ENCODE measurements at regions not wholly inside any gene's neighbourhood (a gene's known extent, or its start where the extent isn't known, plus 50 kb on each side); places are given as distances from the start of the nearest gene placed in this dataset.

DNA sequence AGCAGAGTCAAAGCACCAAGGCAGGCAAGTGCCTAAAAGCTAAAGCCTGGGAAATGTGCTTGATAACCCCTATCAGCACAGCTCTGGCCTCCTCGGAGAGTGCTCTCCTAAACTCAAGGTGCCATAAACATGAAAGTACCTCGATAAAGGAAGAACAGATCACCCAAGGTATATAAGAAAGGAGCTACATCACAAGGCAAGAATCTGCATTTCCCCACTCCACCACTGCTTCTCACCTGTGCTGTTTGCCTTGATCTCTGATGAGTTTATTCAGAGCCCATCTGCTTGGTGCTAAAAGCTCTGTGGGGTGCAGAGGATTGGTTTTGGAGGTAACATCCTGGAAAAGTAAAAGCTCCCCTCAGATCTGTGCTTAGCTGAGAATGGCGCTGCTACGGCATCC lies 449.5 kb upstream of the CDH5 start:
- DNase-seq (ENCODE audit: extremely low spot score) = no peak
- TF ChIP-seq FOXA1 (IDR thresholded peaks at IDR 0.05) = no peak
- TF ChIP-seq CTBP1 (IDR thresholded peaks at IDR 0.05; ENCODE audit: borderline replicate concordance) = no peak
- no peak for TF ChIP-seq FOXK2 (IDR thresholded peaks at IDR 0.05)
- TF ChIP-seq ELF4 (IDR thresholded peaks at IDR 0.05) = no peak
- no peak for TF ChIP-seq ARNT (IDR thresholded peaks at IDR 0.05)
- TF ChIP-seq SP1 (IDR thresholded peaks at IDR 0.05) = no peak
- no peak for TF ChIP-seq PKNOX1 (IDR thresholded peaks at IDR 0.05)
- no peak for TF ChIP-seq ZNF384 (IDR thresholded peaks at IDR 0.05)
- TF ChIP-seq NFRKB (IDR thresholded peaks at IDR 0.05) = no peak
- TF ChIP-seq FOXM1 (IDR thresholded peaks at IDR 0.05; ENCODE audit: borderline replicate concordance) = no peak
- no peak for TF ChIP-seq TARDBP (IDR thresholded peaks at IDR 0.05)
- TF ChIP-seq HDGF (IDR thresholded peaks at IDR 0.05; ENCODE audit: borderline replicate concordance) = no peak
- POLR2A ChIA-PET = no interaction called here
- CTCF ChIA-PET = no interaction called here

- TF ChIP-seq CTBP1 (IDR thresholded peaks at IDR 0.05; ENCODE audit: borderline replicate concordance) = no peak
- no peak for TF ChIP-seq SUZ12 (IDR thresholded peaks at IDR 0.05)
- DNase-seq (ENCODE audit: extremely low spot score) = no peak
- ChIA-PET CTCF (no interaction called here), POLR2A (no interaction called here)
These were observed 456.2 kb upstream of the CDH5 start for GRCh38 chr16:65910291-65910690.

DNA sequence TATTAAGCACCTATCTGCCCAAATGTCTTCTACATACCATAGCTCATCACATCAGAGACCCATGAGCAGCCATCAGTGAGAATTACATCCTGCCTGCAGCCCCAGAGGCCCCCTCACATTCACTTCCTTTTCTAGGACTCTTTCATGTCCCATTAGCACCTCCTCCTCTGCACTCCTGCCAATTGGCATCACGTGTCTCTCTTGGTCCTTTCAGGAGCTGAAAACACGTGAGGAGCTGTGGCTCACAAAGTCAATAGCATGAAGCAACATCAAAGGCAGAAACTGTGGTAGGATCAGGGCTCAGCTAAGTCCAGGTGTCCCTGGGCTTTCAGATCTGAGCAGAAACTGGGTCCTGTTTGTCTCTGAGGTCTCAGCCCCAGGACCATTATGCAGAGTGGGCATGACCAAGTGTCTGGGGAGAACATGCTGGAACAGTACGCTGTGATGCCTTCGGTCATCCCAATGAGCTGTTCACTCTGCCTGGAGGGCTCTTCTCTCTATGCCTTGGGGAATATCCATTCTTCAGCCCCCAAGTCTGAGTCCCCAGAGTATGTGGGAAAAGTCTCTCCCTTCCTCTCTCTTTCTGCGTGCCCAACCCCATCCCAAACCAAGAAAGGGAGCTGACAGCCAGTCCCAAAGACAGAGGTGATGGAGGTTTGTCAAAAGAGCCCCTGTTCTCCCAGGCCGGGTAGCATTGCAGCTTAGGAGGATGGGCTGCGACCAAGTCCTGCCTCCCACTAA lies 457.0 kb upstream of the CDH5 start:
- ChIA-PET POLR2A (no interaction called here), CTCF (no interaction called here)
- no peak for TF ChIP-seq FOXK2 (IDR thresholded peaks at IDR 0.05)
- no peak for DNase-seq (ENCODE audit: extremely low spot score)

DNA sequence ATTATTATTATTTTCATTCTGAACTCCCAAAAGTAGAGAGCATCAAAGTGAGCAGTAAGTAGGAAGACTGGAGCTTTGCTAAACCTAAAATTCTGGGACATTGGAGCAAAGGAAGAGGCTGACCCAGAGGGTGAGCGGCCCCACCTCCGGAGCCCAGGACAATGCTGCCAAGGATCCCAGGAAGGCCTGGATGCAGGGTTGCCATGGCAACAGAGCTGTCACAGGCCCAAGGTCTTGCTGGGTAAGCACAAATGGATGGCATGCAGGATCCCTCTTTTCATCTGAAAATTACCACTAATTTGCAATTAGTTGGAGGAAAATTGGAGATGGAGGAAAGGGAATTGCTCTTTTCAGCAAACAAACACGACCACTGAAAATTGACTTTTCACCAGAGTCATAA lies 457.9 kb upstream of the CDH5 start:
- no peak for DNase-seq (ENCODE audit: extremely low spot score)
- POLR2A ChIA-PET = no interaction called here
- TF ChIP-seq NFRKB (IDR thresholded peaks at IDR 0.05) (no peak), SP1 (IDR thresholded peaks at IDR 0.05) (no peak), PKNOX1 (IDR thresholded peaks at IDR 0.05) (no peak), L3MBTL2 (conservative IDR thresholded peaks at IDR 0.05) (no peak), SUZ12 (IDR thresholded peaks at IDR 0.05) (no peak), BHLHE40 (IDR thresholded peaks at IDR 0.05; ENCODE audit: borderline replicate concordance) (no peak), ZNF384 (IDR thresholded peaks at IDR 0.05) (no peak)
- CTCF ChIA-PET = no interaction called here

- POLR2A ChIA-PET = no interaction called here
- no peak for DNase-seq (ENCODE audit: extremely low spot score)
- CTCF ChIA-PET = no interaction called here
- TF ChIP-seq FOXA1 (IDR thresholded peaks at IDR 0.05) = no peak
- no peak for TF ChIP-seq PKNOX1 (IDR thresholded peaks at IDR 0.05)
- no peak for TF ChIP-seq ARNT (IDR thresholded peaks at IDR 0.05)
These were observed 461.2 kb upstream of the CDH5 start for GRCh38 chr16:65905331-65905730.

DNA sequence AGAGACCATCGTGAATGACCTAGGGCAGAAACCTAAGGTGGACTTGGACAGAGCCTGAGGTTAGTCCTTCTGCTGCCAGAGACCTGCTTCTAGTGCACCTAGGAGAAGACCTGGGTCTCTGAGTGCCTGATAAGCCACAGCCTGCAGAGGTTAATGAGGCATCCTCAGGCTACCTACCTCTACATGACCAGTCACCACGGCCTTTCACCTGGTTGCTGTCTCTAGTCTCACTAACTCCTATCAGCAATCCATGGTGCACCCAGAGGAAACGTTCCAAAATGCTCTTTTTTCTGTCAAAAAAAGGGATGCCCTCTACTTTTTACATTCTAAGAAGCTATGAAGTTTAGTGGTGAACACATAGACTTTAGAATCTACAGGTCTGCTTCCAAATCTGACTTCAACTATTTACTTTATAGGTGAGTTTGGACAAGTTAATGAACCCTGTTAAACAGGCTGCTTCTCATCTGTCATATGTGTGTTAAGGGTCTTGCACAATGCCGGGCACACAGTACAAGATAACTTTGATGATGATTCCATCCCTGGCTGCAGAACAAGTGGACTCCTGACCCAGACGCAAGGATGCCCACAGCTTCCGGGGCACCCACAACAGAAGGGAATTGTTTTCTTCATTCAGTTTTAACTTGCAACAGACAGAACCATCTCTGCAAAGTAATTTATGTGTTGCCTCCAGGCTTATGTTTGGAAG lies 469.9 kb upstream of the CDH5 start:
- ChIA-PET CTCF (no interaction called here), POLR2A (no interaction called here)
- no peak for DNase-seq (ENCODE audit: extremely low spot score)
- TF ChIP-seq HDGF (IDR thresholded peaks at IDR 0.05; ENCODE audit: borderline replicate concordance) (no peak), PKNOX1 (IDR thresholded peaks at IDR 0.05) (no peak), TARDBP (IDR thresholded peaks at IDR 0.05) (no peak), FOXK2 (IDR thresholded peaks at IDR 0.05) (no peak), NFRKB (IDR thresholded peaks at IDR 0.05) (no peak), LEF1 (IDR thresholded peaks at IDR 0.05; ENCODE audit: borderline replicate concordance) (no peak), ARNT (IDR thresholded peaks at IDR 0.05) (no peak), SP1 (IDR thresholded peaks at IDR 0.05) (no peak), ZNF384 (IDR thresholded peaks at IDR 0.05) (no peak), L3MBTL2 (conservative IDR thresholded peaks at IDR 0.05) (no peak), CTBP1 (IDR thresholded peaks at IDR 0.05; ENCODE audit: borderline replicate concordance) (no peak), SUZ12 (IDR thresholded peaks at IDR 0.05) (no peak), FOXA1 (IDR thresholded peaks at IDR 0.05) (no peak)

GRCh38 chr16:65895906-65896305 lies 470.6 kb upstream of the CDH5 start:
- DNase-seq (ENCODE audit: extremely low spot score) = no peak
- CTCF ChIA-PET = no interaction called here
- no peak for TF ChIP-seq NFRKB (IDR thresholded peaks at IDR 0.05)
- TF ChIP-seq L3MBTL2 (conservative IDR thresholded peaks at IDR 0.05) = no peak
- no peak for TF ChIP-seq FOXA1 (IDR thresholded peaks at IDR 0.05)
- TF ChIP-seq LEF1 (IDR thresholded peaks at IDR 0.05; ENCODE audit: borderline replicate concordance) = no peak
- TF ChIP-seq SUZ12 (IDR thresholded peaks at IDR 0.05) = no peak
- no peak for TF ChIP-seq TARDBP (IDR thresholded peaks at IDR 0.05)
- no peak for TF ChIP-seq PKNOX1 (IDR thresholded peaks at IDR 0.05)
- TF ChIP-seq BHLHE40 (IDR thresholded peaks at IDR 0.05; ENCODE audit: borderline replicate concordance) = no peak
- no peak for TF ChIP-seq FOXK2 (IDR thresholded peaks at IDR 0.05)
- no peak for TF ChIP-seq FOXM1 (IDR thresholded peaks at IDR 0.05; ENCODE audit: borderline replicate concordance)
- TF ChIP-seq ZNF384 (IDR thresholded peaks at IDR 0.05) = no peak
- TF ChIP-seq CTBP1 (IDR thresholded peaks at IDR 0.05; ENCODE audit: borderline replicate concordance) = no peak
- TF ChIP-seq ELF4 (IDR thresholded peaks at IDR 0.05) = no peak
- no peak for TF ChIP-seq ARNT (IDR thresholded peaks at IDR 0.05)
- TF ChIP-seq HDGF (IDR thresholded peaks at IDR 0.05; ENCODE audit: borderline replicate concordance) = no peak
- no peak for TF ChIP-seq SP1 (IDR thresholded peaks at IDR 0.05)
- POLR2A ChIA-PET = no interaction called here

Data from HEK293T (cell line).